Activated CD4-positive, alpha-beta T cell treated with anti-CD3 and anti-CD28 coated beads for 36 hours (primary cell): ENCODE measurements at regions not wholly inside any gene's neighbourhood (a gene's known extent, or its start where the extent isn't known, plus 50 kb on each side); places are given as distances from the start of the nearest gene placed in this dataset.

ENCODE experiments used
- ATAC-seq: fragments of 200-7000 bp; cut with Tn5 transposase; one replicate; pipeline ENCODE4 v1.10.0; 2021; ENCODE audit warnings: mild to moderate bottlenecking, moderate library complexity
- CTCF ChIA-PET: fragments of 350-600 bp; sonication (Branson Sonifier 250); formaldehyde crosslinking; loops from one replicate; lab custom pipeline; 2021; ENCODE audit warnings: antibody characterized with exemption; lab: Charles Lee
- POLR2A ChIA-PET: fragments of 350-600 bp; sonication (Branson Sonifier 250); formaldehyde crosslinking; loops from one replicate; lab custom pipeline; 2021; ENCODE audit warnings: antibody characterized with exemption, inconsistent platforms; lab: Charles Lee
- DNase-seq: peaks from one replicate; pipeline ENCODE4 v3.0.0-alpha.2; 2020
- H3K27ac Mint-ChIP-seq: one replicate; pipeline ENCODE4 v1.8.0; 2021; ENCODE audit warnings: mixed read lengths
- H3K27me3 Mint-ChIP-seq: one replicate; pipeline ENCODE4 v1.8.0; 2021; ENCODE audit warnings: mixed read lengths
- H3K36me3 Mint-ChIP-seq: one replicate; pipeline ENCODE4 v1.8.0; 2021; ENCODE audit warnings: low read depth, mixed read lengths
- H3K4me1 Mint-ChIP-seq: one replicate; pipeline ENCODE4 v1.8.0; 2021; ENCODE audit warnings: mixed read lengths
- H3K4me3 Mint-ChIP-seq: one replicate; pipeline ENCODE4 v1.8.0; 2021; ENCODE audit warnings: mild to moderate bottlenecking, moderate library complexity, mixed read lengths
- H3K9me3 Mint-ChIP-seq: one replicate; pipeline ENCODE4 v1.8.0; 2021; ENCODE audit warnings: low read depth, mixed read lengths
- intact Hi-C, 2 experiments: fragments of 100-400 bp; cut with DNase I in 1 of 2; cut with micrococcal nuclease in 1 of 2; formaldehyde crosslinking; loops; one replicate each; pipeline versions ENCODE4 v1.14.2 to v1.15.1; 2022 to 2024; cut with DNase I, micrococcal nuclease

GRCh38 chr1:234660536-234661316 is 50.7 kb upstream of the IRF2BP2 start:
- no peaks in the 10 kb centered on the region for H3K9me3 Mint-ChIP-seq
- intact Hi-C loops: no loop called here
- no peak for DNase-seq
- no peak overlapping the region for H3K27ac Mint-ChIP-seq
- H3K36me3 Mint-ChIP-seq: no peaks in the 10 kb centered on the region
- POLR2A ChIA-PET: no interaction called here
- H3K27me3 Mint-ChIP-seq: no peaks in the 10 kb centered on the region
- peaks cover 14% of the 10 kb centered on the region for H3K4me1 Mint-ChIP-seq
- no peak overlapping the region for H3K4me3 Mint-ChIP-seq
- CTCF ChIA-PET: no interaction called here
- ATAC-seq: no peak
